Activated B cell treated with CpG ODN at 0.5 μM for 24 hours (primary cell): ENCODE measurements at regions not wholly inside any gene's neighbourhood (a gene's known extent, or its start where the extent isn't known, plus 50 kb on each side); places are given as distances from the start of the nearest gene placed in this dataset.

Source experiments
- ATAC-seq: fragments of 200-7000 bp; cut with Tn5 transposase; one replicate; pipeline ENCODE4 v1.10.0; 2021; ENCODE audit warnings: low read depth, mild to moderate bottlenecking, moderate library complexity
- CTCF ChIA-PET: fragments of 350-600 bp; sonication (Branson Sonifier 250); formaldehyde crosslinking; loops from one replicate; lab custom pipeline; 2021; ENCODE audit warnings: antibody characterized with exemption; lab: Charles Lee
- POLR2A ChIA-PET: fragments of 350-600 bp; sonication (Branson Sonifier 250); formaldehyde crosslinking; loops from one replicate; lab custom pipeline; 2021; ENCODE audit warnings: antibody characterized with exemption; lab: Charles Lee
- DNase-seq: peaks from one replicate; pipeline ENCODE4 v3.0.0; 2022
- H3K27ac Mint-ChIP-seq: one replicate; pipeline ENCODE4 v1.8.0; 2020; ENCODE audit warnings: mixed read lengths
- H3K27me3 Mint-ChIP-seq: one replicate; pipeline ENCODE4 v1.8.0; 2021; ENCODE audit warnings: mixed read lengths
- H3K36me3 Mint-ChIP-seq: one replicate; pipeline ENCODE4 v1.8.0; 2021; ENCODE audit warnings: low read depth, mixed read lengths
- H3K4me1 Mint-ChIP-seq: one replicate; pipeline ENCODE4 v1.8.0; 2021; ENCODE audit warnings: mixed read lengths
- H3K4me3 Mint-ChIP-seq: one replicate; pipeline ENCODE4 v1.8.0; 2020; ENCODE audit warnings: mild to moderate bottlenecking, mixed read lengths
- H3K9me3 Mint-ChIP-seq: one replicate; pipeline ENCODE4 v1.8.0; 2020; ENCODE audit warnings: mixed read lengths
- intact Hi-C: fragments of 100-400 bp; cut with micrococcal nuclease; formaldehyde crosslinking; loops from one replicate; pipeline ENCODE4 v1.15.1; 2024
- TF ChIP-seq, protein P1 (sequence below): fragments of 200-600 bp; IDR thresholded peaks from one replicate; pipeline ENCODE4 v1.8.0; 2022; ENCODE audit warnings: antibody characterized with exemption, mild to moderate bottlenecking

DNA sequence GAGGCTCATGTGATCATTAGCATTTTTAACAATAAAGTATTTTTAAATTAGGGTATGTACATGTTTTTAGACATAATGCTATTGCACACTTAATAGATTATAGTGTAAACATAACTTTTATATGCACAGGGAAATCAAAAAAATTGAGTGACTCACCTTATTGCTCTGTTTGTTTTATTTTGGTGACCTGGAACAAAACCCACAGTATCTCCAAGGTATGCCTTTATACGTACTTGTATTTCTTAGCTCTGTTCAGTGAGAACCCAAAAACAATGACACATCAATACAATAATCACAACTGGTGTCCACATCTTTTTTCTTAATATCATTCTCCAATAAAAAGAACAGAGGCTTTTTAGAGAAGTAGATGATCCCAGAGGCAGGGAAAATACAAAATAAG lies 112.2 kb downstream of the CYB561 start:
- TF ChIP-seq, protein P1, sequence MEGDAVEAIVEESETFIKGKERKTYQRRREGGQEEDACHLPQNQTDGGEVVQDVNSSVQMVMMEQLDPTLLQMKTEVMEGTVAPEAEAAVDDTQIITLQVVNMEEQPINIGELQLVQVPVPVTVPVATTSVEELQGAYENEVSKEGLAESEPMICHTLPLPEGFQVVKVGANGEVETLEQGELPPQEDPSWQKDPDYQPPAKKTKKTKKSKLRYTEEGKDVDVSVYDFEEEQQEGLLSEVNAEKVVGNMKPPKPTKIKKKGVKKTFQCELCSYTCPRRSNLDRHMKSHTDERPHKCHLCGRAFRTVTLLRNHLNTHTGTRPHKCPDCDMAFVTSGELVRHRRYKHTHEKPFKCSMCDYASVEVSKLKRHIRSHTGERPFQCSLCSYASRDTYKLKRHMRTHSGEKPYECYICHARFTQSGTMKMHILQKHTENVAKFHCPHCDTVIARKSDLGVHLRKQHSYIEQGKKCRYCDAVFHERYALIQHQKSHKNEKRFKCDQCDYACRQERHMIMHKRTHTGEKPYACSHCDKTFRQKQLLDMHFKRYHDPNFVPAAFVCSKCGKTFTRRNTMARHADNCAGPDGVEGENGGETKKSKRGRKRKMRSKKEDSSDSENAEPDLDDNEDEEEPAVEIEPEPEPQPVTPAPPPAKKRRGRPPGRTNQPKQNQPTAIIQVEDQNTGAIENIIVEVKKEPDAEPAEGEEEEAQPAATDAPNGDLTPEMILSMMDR: no peak
- DNase-seq: no peak
- H3K27me3 Mint-ChIP-seq: peaks cover 3% of the 10 kb centered on the region
- ATAC-seq: no peak
- CTCF ChIA-PET: no interaction called here
- H3K27ac Mint-ChIP-seq: no peak overlapping the region
- H3K36me3 Mint-ChIP-seq: peaks cover 2% of the 10 kb centered on the region
- H3K9me3 Mint-ChIP-seq: no peaks in the 10 kb centered on the region
- POLR2A ChIA-PET: no interaction called here
- H3K4me3 Mint-ChIP-seq: no peak overlapping the region
- intact Hi-C loops: no loop called here
- H3K4me1 Mint-ChIP-seq: no peaks in the 10 kb centered on the region

DNA sequence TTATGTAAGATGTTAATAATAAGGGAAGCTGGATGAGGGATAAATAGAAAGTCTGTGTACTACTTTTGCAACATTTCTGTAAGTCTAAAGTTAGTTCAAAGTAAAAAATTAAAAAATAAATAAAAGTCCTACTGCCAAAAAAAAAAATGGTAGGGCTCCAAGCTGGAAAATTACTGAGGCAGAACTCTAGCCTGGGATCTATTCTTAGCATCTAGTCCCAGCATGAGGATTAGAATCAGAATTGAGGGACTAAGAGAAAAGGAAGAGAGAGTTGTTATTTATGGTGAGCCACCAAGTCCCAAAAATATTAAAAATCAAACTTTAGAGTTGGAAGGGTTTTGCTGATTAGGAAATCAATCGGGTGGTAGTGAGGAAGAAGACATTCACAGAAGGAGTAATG lies 110.3 kb downstream of the CYB561 start:
- Mint-ChIP-seq H3K36me3 (peaks cover 2% of the 10 kb centered on the region), H3K27ac (no peak overlapping the region), H3K9me3 (no peaks in the 10 kb centered on the region), H3K4me3 (no peak overlapping the region), H3K4me1 (no peaks in the 10 kb centered on the region), H3K27me3 (peaks cover 3% of the 10 kb centered on the region)
- DNase-seq: no peak
- ChIA-PET CTCF (no interaction called here), POLR2A (no interaction called here)
- TF ChIP-seq, protein P1: no peak
- intact Hi-C loops: no loop called here
- ATAC-seq: no peak

DNA sequence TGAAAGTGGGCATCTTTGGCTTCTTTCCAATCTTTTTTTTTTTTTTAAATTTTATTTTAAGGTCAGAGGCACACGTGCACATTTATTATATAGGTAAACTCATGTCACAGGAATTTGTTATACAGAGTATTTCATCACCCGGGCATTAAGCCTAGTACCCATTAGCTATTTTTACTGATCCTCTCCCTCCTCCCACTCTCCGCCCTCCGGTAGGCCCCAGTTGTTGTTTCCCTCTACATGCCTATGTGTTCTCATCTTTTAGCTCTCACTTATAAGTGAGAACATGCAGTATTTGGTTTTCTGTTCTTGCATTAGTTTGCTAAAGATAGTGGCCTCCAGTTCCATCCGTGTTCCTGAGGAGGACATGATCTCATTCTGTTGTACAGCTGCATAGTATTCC lies 108.5 kb downstream of the CYB561 start:
- no peaks in the 10 kb centered on the region for H3K9me3 Mint-ChIP-seq
- no peak for ATAC-seq

DNA sequence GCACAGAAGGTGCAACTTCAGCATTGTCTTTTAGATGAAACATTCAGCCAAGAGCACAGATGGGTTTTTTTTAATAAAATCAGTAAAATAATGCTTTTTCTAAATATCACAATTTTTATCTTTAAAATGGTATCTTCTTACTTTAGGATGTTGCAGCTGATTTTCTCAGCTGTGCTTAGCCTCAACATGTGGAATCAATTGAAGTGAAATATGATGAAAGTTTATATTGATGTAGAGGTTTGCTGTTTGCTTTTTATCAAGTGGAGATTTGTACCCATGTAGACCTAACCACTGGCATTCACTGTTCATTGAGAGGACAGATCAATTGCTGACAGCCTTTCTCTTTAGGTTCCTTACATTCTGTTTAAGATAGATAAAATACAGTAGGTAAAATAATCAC lies 107.8 kb downstream of the CYB561 start:
- H3K9me3 Mint-ChIP-seq: no peaks in the 10 kb centered on the region
- TF ChIP-seq, protein P1: no peak
- intact Hi-C loops: no loop called here
- no peak for DNase-seq
- no peak overlapping the region for H3K27ac Mint-ChIP-seq
- no peaks in the 10 kb centered on the region for H3K4me1 Mint-ChIP-seq
- H3K36me3 Mint-ChIP-seq: no peaks in the 10 kb centered on the region
- ATAC-seq: no peak
- H3K27me3 Mint-ChIP-seq: peaks cover 3% of the 10 kb centered on the region
- CTCF ChIA-PET: no interaction called here
- no peak overlapping the region for H3K4me3 Mint-ChIP-seq
- POLR2A ChIA-PET: no interaction called here

More for the DNA sequence above, 108.5 kb downstream of the CYB561 start:
- no peak overlapping the region for H3K27ac Mint-ChIP-seq
- POLR2A ChIA-PET: no interaction called here
- H3K4me1 Mint-ChIP-seq: no peaks in the 10 kb centered on the region
- TF ChIP-seq, protein P1: no peak
- intact Hi-C loops: no loop called here
- H3K27me3 Mint-ChIP-seq: peaks cover 3% of the 10 kb centered on the region
- no peak overlapping the region for H3K4me3 Mint-ChIP-seq
- H3K36me3 Mint-ChIP-seq: no peaks in the 10 kb centered on the region
- CTCF ChIA-PET: interaction anchor here (0.7 kb wide), 1 partner anchor 14 kb away, joined by 3 read pairs; no protein-coding TSS in a partner anchor
- no peak for DNase-seq

DNA sequence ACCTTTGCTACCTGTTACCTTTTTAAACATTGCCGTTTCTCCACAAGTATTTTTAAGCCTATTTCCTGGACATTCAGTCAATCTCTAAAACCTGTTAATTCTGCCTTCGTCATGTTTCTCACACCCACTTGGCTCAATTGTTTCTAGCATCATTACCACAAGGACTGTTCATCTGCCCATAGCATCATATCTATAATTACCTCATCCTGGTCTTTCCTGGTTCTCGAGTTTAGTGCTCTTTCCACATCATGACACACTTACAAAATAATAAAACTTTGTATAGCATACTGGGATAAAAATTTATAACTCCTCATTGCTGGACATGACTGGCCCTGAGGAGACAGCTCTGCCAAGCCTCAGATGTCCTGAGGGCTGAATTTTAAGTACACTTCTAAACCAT lies 104.8 kb downstream of the CYB561 start:
- ChIA-PET CTCF (no interaction called here), POLR2A (no interaction called here)
- intact Hi-C loops: no loop called here
- H3K27ac Mint-ChIP-seq: no peak overlapping the region
- no peaks in the 10 kb centered on the region for H3K9me3 Mint-ChIP-seq
- H3K36me3 Mint-ChIP-seq: no peaks in the 10 kb centered on the region
- H3K27me3 Mint-ChIP-seq: peaks cover 3% of the 10 kb centered on the region
- DNase-seq: no peak
- H3K4me1 Mint-ChIP-seq: no peaks in the 10 kb centered on the region
- TF ChIP-seq, protein P1: no peak
- ATAC-seq: no peak
- no peak overlapping the region for H3K4me3 Mint-ChIP-seq
